ENCODE measurements at regions not wholly inside any gene's neighbourhood (a gene's known extent, or its start where the extent isn't known, plus 50 kb on each side); places are given as distances from the start of the nearest gene placed in this dataset.

GRCh38 chr4:137082061-137082460 is 450.2 kb downstream of the PCDH18 start:
- TF ChIP-seq, protein P1, sequence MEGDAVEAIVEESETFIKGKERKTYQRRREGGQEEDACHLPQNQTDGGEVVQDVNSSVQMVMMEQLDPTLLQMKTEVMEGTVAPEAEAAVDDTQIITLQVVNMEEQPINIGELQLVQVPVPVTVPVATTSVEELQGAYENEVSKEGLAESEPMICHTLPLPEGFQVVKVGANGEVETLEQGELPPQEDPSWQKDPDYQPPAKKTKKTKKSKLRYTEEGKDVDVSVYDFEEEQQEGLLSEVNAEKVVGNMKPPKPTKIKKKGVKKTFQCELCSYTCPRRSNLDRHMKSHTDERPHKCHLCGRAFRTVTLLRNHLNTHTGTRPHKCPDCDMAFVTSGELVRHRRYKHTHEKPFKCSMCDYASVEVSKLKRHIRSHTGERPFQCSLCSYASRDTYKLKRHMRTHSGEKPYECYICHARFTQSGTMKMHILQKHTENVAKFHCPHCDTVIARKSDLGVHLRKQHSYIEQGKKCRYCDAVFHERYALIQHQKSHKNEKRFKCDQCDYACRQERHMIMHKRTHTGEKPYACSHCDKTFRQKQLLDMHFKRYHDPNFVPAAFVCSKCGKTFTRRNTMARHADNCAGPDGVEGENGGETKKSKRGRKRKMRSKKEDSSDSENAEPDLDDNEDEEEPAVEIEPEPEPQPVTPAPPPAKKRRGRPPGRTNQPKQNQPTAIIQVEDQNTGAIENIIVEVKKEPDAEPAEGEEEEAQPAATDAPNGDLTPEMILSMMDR (IDR thresholded peaks at IDR 0.05) = no peak
- TF ChIP-seq POLR2A (IDR thresholded peaks at IDR 0.05) = no peak
